ENCODE measurements at regions not wholly inside any gene's neighbourhood (a gene's known extent, or its start where the extent isn't known, plus 50 kb on each side); places are given as distances from the start of the nearest gene placed in this dataset.
"Not testable (repeated sequence)": the region's sequence is repeated elsewhere in the genome, so short reads cannot be mapped to it uniquely, and the experiment has no call there.

DNA sequence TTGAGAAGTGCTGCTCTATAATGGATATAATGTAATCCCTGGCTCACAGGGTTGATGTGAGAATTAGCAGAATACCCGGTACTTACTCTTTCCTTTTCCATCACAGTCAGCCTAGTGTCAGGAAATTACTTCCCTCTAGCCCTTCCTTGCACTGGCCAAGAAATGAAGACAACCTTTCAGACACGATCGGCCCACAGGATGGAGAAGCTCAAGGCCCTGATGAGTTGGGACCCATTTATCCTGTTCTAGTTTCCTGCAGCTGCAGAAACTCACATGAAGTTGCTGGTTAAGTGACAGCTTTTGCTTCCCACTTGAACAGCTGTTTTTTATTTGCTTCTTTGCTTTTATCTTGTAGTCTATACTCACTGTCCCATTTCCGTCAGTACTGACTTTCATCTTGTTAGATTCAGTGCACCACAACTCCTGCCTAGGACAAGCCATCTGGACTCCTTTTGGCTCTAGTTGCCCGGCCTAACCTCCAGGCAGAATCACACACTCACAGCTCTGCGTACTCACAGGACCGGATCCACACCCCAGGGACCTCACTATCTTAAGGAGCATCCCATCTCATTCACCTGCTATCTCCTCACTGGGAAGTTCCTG lies 325.1 kb upstream of the CHRNA7 start:
- not testable (repeated sequence) for DNase-seq

DNA sequence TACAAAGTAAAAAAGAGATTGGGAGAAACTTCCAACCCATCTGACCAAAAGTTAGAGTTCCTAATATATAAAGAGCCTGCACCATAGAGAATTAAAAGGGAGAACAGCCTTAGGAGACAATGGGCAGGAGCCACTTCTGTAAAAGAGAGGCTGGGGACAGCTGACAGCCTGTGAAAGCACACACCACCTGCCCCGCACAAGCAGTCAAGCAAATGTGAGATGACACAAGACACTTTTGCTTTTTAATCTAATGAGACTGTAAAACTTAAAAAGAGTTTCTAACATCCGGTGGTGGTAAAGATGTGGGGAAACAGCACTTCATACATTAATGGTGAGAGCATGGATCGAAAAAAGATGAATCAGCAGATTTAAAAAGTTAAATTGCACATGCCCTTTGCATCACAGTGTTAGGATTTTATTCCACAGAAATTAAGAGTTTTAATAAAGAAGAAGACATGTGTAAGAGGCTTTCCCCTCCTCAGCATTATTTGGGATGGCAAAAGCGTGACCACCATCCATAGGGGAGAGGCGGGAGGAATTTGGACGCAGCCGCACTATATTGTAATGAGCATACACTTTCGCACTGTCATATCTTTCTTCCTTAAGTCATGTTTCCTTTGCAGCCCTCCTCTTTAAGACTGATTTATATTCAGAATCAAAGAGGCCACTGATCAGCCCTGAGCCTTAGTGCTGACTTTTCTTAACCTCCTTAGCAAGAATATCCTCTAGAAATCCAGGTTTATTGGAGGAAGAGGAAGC lies 322.2 kb upstream of the CHRNA7 start:
- DNase-seq: not testable (repeated sequence)

DNA sequence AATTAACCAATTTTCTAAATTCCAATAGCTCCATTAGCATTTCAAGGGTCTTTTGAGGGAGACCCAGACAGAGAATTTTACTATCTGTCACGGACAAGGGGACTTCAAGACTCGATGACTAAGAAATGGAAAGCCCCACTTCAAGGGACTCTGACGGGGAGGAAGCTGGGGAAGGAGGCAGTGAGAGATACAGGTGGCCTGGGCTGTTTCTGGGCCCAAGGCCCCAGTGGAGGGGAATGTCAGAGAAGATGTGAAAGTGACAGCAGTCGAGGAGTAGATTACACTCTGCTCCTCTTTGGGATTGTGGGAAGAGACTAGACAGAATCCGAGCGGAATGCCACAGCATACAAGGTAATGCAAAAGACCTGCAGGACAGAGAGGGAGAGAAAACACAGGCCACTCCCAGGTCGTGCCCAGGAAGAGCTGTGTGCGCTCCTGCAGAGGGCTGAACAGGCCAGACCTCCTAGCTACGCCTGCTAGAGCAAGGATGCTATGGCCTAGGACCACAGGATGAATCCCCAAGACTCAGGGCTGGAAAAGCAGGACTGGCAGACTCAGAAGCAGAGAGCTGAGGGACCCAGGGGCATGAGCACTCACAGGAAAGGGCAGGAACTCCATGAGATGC lies 321.5 kb upstream of the CHRNA7 start:
- not testable (repeated sequence) for DNase-seq

DNA sequence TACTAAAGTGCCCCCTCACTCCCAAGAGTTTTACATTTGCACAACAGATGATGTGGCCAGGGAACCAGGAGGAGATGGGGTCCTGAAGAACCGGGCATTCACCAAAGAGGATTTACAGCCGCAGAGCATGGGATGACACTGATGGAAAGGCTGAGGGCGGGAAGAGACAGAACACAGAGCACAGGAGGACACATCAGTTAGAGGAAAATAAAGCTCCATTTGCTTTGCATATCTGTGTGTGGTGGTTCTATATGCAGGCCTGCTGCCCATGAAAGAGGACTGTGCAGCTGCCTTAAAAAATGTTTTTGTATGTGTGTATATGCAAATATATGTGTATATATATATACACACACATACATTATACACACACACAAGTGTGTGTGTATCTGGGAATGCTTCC lies 320.8 kb upstream of the CHRNA7 start:
- not testable (repeated sequence) for DNase-seq

DNA sequence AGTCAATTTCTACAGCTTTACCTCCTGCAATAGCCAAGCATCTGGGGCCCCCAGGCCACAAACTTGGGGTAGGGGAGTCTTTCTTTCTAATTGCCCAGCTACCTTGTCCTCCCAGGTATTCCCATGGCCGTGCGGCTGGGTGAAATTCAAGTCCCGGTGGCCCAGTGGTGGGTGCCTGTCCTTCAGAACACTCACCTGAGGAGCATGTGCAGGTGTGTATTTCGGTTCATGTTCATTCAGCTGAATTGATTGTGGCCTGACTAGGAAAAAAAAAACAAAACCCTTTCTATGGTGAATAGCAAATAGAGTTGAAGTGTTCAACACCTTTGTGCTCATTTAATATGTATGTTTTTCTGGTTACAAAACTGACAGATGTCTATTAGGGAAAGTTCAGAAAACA lies 319.5 kb upstream of the CHRNA7 start:
- DNase-seq: not testable (repeated sequence)

DNA sequence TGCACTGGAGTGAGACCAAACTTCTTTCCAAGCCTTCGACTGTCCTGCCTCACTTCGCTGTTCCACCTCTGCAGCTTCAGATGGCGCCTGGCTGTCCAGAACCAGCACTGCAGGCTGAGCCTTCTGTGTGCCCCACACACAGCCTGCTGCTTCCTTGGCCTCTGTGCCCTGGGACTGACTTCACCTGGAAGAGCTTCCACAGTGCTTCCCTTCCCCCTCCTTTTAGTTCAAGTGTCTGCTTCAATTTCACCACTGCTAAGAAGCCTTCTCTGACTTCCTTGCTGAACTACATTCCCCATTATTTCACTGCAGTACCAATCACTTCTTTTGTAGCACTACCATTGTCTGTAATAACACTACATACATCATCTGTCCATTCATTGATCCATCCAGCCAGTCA lies 315.1 kb upstream of the CHRNA7 start:
- not testable (repeated sequence) for DNase-seq

DNA sequence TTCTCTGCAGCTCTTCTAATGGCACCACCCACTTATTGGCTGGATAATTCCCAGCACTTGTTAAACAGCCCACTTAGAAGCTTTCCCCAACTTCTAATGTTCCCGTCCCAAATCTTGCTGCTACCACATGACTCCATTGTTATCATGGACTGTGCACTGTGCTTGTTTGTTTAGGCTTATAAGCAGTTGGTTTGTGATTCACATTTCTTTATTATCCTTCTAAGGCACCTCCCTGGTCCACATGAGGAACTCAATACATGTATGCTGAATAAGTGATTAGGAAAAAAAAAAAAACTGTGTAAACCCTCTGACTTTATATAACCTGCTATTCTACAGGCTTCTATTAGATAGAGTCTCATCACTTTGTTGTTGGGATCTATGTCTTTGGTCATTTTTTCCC lies 311.7 kb upstream of the CHRNA7 start:
- not testable (repeated sequence) for DNase-seq

DNA sequence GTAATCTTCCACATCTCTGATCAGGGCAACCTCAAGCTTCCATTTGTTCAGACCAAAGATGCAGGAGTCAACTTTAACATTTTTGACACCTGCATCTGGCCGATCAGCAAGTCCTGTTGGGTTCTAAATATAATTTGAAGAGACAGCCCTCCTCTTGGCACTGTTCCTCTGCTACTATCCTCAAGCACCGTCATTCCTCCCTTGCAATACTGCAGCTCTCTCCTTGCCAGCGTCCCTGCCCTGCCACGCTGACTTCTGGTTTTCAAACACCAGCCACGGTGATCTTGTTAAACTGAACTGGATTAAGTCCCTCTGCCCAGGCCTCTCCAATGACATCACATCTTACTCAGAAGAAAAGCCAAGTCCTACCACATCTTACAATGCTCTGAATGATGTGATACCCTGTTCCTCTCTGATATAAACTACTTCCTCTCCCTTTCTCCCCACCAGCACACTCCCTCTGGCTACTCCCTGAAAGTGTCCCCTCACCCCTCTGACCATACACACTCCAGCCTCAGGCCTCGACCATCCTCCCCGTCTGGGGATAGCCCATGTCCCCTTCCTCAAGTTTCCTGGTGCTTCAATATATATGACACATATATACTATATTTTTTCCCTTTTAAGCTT lies 310.8 kb upstream of the CHRNA7 start:
- DNase-seq: not testable (repeated sequence)

DNA sequence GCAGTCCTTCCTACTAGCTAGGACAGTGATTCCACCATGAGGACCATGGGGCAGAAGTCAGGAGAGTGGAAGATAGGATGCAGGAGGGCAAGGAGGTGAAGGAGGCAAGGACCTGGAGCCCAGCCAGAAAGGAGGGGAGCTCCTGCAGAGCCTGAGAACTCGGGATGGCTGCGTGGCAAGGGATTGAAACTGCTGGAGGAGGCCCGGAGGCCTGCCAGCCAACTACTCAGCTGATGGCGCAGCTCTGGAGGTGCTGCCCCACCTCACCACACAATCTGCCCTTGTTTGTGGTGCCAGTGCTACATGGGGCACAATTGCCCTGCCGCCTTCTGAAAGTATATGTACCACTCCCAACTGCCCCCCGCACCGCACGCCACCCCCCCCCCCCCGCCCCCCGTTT lies 307.3 kb upstream of the CHRNA7 start:
- DNase-seq: not testable (repeated sequence)

DNA sequence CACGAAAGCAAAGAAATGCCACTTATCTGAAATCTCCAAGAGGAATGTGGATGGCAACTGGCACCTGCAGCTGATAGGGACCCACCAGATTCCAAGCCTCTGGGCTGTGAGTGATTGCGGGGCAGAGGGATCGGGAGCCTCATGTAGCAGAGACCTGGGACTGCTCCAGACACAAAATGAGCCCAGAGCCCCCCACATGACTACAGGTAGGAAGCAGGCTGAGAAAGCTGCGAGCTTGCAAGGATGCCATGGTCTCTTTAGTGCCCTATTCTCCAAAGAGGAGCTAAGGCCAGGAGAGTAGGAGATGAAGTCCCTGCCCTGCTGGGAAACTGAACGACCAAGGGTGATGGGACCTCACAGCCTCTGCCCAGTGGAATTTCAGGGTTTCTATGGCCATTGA lies 305.4 kb upstream of the CHRNA7 start:
- DNase-seq: not testable (repeated sequence)

DNA sequence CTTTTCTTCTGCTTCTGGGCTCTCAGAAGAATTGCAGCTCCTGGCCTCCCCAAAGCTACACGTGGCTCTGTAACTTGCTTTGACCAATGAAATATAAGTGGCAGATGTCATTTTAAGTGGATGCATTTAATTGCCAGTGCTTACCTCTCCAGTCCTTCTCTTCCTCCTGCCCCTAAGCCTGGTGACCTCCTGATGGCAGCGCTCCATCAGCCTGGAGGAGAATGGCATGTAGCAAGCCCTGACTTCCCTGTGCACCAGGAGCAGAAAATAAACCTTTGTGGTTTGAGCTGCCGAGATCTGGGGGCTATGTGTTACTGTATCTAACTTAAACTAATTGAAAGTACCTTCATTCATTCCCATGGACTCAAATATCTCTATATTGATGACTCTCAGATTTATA lies 304.7 kb upstream of the CHRNA7 start:
- DNase-seq: not testable (repeated sequence)

DNA sequence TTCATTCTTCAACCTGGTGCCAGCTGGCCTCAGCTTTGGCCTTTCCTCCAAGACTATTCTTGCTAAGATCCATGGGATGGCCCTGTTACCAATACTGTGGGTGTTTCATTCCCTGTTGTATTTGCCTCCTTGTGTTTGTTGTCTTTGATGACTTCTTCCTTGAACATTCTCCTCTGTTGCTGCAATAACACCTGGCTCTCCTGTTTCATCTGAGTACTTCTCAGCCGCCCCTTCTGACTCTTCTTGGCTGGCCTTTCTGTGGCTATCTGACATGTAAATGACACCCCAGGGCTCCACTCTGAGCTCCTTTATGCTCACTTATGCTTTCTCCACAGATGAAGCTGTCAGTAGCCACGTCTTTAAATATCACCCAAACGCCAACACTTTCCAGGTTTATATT lies 302.7 kb upstream of the CHRNA7 start:
- DNase-seq: no peak

DNA sequence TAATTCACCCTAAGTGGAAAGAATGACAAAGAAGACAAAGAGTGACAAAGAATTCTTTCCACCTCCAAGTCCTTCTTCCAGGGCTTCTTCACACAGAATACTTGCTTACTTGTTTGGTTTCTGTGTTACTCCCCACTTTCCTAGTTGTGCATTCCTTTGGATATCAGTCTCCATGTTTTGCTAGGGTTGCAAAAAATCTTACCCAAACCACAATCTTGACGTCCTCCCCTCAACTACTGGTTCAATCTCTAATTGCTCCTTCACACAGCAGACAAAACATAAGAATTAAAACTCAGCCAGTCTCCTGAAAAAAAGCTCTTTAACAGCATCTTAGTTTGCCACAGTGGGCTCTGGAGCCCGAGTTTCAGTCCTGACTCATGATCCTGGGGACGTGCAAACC lies 297.6 kb upstream of the CHRNA7 start:
- DNase-seq: no peak

DNA sequence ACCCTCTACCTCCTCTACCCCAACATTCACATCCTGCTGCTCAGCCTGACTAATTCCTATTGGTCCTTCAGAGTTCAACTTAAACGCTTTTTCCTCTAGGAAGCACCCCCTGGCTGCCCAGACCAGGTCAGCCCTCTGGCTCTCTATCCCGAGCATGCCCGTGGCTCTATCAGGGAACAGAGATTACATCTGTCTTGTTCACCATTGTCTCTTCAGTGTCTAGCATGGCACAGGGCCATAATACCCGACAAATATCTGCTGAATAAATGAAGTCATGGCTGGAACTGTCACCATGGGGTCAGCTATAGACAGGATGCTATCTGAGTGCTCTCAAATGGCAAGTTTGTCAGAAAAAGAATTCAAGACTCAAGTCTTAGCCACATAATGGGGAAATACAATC lies 296.9 kb upstream of the CHRNA7 start:
- no peak for DNase-seq

DNA sequence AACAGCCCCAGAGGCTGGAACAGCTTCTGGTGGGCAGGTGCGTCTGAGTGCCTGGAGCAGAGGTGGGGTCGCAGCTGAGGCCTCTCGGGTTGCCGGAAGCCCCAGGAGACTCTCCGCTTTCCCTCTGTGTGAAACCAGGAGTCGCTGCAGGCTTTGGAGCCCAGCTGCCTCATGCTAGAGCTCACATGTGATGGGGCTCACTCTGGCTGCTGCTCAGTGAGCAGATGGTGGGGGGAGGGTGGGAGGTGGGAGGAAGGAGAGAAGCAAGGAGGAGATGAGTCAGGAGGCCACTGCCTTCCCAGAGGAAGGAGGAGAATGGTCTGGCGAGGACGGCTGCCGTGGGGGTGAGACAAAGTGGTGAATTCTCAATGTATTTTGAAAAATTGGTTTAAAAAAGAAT lies 290.1 kb upstream of the CHRNA7 start:
- no peak for DNase-seq

DNA sequence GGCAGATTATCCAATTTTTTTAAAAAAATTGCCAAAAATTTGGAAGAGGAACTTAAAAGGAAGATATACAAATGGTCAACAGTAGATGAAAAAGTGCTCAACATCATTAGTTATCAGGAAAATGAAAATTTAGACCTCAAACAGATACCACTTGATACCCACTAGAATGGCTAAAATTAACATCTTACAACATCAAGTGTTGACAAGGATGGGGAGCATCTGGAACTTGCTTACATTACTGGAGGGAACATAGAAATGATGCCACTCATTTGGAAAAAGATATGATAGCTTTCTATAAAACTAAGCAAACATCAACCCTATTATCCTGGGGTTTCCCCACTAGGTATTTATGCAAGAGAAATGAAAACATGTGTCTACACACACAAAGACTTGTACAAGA lies 284.5 kb upstream of the CHRNA7 start:
- DNase-seq: no peak

DNA sequence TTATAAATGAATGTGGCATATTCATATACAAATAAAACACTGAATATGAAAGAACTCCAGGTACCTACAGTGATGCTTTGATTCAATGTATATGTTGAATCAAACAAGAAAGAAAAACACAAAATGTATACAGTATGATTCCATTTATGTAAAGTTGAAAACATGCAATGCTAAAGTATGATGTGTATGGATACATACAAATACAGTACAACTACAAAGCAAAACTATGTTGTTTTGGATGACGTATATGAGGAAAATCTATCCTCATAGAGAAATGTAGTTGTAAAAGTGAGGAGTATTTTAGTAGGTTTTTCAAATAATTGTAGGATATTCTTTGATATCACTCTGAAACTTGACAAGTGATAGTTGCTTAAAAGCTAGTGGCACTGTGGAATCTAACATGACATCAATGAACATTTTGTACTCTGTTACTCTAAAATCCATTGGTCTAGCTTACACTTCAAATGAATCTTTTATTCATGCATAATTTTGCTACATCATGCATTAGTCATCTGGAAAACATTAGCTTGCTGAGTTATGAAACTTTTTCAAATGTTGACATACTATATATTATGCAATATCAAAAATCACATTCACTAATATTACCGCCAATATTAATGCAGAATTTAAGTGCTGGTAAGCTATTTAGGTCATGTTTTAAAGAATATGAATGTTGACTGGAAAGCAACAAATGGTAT lies 278.1 kb upstream of the CHRNA7 start:
- DNase-seq: no peak

DNA sequence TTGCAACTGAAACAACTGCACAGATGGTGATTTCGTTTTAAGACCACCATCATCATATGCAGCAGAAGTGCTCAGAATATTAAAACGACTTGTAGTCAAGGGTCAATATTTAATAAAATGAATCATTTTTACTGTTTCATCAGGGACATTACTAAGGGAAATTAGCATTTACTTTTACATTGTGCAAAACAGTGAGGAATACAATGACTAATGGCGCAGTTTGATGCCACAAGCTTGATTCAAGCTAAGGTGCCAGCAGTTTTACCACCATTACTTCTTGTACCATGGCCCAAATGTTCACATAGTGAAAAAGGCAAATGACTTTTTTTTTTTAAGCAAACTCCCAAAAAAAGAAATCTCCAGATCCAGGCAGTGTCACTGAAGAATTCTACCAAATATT lies 277.4 kb upstream of the CHRNA7 start:
- DNase-seq: no peak

DNA sequence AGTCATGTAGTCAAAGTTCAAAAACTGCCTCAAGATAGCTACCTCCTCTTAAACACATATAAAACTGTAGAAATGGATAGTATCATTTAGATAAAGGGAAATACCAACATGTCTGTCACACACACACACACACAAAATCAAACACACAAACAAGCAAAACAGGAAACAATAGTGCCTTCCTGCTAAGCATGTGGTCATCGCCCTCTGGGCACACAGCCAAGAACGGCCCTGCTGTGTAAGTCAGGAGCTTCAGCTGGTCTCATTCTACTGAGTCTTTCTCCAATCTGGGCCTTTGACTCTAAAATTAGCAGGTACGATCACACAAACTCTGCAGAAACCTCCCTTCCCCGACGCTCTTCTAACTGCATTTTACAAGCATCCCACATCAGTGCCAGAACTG lies 272.2 kb upstream of the CHRNA7 start:
- DNase-seq: no peak

DNA sequence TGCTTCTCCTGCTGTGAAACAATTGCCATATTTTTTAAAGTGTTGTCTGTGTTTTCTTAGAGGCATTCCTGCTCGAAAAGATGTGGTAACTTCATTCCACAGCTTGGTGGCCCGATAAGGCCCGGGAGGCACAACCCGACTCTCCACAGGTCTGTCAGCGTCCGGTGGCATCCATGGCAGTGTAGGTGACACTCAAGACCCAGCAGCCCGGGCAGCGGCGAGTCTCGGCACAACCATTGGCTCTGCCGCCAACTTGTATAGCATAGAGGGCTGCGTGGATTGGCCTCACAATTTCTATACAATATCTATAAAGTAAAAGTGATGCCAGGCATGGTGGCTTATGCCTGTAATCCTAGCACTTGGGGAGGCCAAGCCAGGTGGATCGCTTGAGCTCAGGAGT lies 262.3 kb upstream of the CHRNA7 start:
- DNase-seq: no peak

DNA sequence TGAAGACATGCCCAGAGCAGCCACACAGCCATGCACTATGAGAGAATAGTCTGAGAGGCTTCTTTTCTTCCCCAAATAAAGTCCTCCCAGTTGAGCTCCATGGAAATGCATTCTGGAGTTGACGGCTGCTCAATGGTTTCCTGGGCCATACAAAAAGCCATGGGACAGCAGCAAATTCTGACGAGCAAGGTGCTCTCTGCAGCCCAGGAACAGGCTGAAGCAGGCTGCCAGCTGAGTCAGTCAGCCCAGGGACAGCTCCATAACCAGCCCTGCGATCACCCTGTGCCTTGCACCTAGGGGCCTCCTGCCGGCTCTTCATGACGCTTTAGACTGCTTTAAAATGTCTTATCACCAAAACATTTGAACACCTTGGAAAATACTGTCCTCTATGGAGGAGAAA lies 256.3 kb upstream of the CHRNA7 start:
- DNase-seq: no peak

DNA sequence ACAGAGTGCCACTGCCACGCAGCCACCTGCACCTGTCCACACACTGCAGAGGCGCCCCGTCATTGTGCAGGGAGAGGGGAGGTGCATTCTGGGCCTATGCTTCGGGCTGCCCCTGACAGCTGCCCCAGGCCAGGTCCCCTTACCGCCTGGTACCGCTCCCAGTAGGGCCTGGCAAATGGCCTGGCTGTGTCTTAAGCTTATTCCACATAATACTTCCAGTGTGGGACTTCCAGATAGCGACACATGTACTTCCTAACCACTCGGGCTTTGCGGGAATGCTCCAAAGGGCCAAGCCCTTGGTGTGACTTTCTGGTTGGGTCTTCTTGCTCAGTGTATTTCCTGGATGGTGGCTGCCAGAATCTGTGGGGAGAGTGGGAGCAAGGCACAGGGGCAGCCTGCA lies 254.3 kb upstream of the CHRNA7 start:
- no peak for DNase-seq

DNA sequence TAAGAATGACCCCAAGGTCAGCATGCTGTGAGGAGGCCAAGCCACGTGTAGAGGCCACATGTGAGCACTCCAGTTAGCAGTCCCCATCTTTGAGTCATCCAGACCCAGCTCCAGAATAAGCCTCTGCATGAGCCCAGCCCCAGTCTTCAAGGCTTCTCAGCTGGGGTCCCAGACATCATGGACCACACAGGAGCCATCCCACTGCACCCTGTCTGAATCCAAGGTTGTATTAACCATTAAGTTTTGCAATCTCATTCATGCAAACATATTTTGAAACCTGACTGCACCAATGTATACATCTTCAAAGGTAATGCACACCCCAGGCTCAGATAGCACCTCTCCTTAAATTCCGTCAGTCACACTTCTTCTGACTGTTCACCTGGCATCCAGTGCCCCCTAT lies 249.1 kb upstream of the CHRNA7 start:
- no peak for DNase-seq
